ENCODE measurements at regions not wholly inside any gene's neighbourhood (a gene's known extent, or its start where the extent isn't known, plus 50 kb on each side); places are given as distances from the start of the nearest gene placed in this dataset.
A peak's percentile ranks its signal among the peaks of the same experiment; 100 is the strongest.

GRCh38 chr9:78131969-78132700, 100.5 kb upstream of the GNAQ start:
- Histone ChIP-seq H2BK15ac (ENCODE audit: low read depth, low read length) (no peak overlapping the region), H3K56ac (ENCODE audit: extremely low read depth, insufficient read depth, low read length) (no peak overlapping the region), H4K91ac (ENCODE audit: insufficient read depth, low read depth, low read length) (no peak overlapping the region), H3K4me1 (ENCODE audit: control insufficient read depth, insufficient read depth, low read length) (no peaks in the 10 kb centered on the region), H4K8ac (ENCODE audit: low read depth in 2 of 2, low read length in 2 of 2) (peak overlapping the region in 1 of 2 experiments; percentile 45; a peak in 1 of 4 replicates), H4K5ac (ENCODE audit: low read depth, low read length) (no peak overlapping the region), H4K20me1 (ENCODE audit: insufficient read depth, low read length) (no peaks in the 10 kb centered on the region), H2AK9ac (replicated peaks; ENCODE audit: low read depth, low read length, poor library complexity) (no peak overlapping the region), H2BK5ac (ENCODE audit: low read depth, low read length, poor library complexity, severe bottlenecking) (no peak overlapping the region), H3K79me1 (ENCODE audit: low read depth in 1 of 2, low read length in 2 of 2) (no peaks in the 10 kb centered on the region), H3K9me1 (ENCODE audit: insufficient read depth, low read length) (no peaks in the 10 kb centered on the region), H2BK120ac (ENCODE audit: low read depth, low read length) (no peak overlapping the region), H3K4ac (ENCODE audit: low read depth, low read length) (no peak overlapping the region), H3K14ac (replicated peaks; ENCODE audit: low read depth, low read length) (no peak overlapping the region), H3K36me3 (ENCODE audit: control insufficient read depth, insufficient read depth, low read length) (no peaks in the 10 kb centered on the region), H2BK20ac (ENCODE audit: low read depth, low read length) (no peak overlapping the region), H2AK5ac (ENCODE audit: low read depth, low read length) (no peak overlapping the region), H3K9ac (ENCODE audit: low read depth, low read length) (no peak overlapping the region), H3K18ac (ENCODE audit: low read depth, low read length) (no peak overlapping the region), H3K9me3 (ENCODE audit: control insufficient read depth, insufficient read depth, low read length) (no peaks in the 10 kb centered on the region), H2AFZ (replicated peaks; ENCODE audit: low read length, poor library complexity) (no peak overlapping the region), H3K27ac (ENCODE audit: insufficient read depth, low read length) (no peak overlapping the region), H3K27me3 (ENCODE audit: control insufficient read depth, insufficient read depth, low read length) (peaks cover 1% of the 10 kb centered on the region), H3K23ac (ENCODE audit: low read depth, low read length) (no peak overlapping the region), H3K4me3 (ENCODE audit: insufficient read depth, low read depth, low read length) (peak overlapping the region; percentile 24; the same call in 1 of the 2 replicates), H3K4me2 (ENCODE audit: low read depth, low read length) (peak overlapping the region; percentile 85)
- WGBS, 2 experiments (ENCODE audit: extremely low coverage in 2 of 2, insufficient read length in 1 of 2) = no CpG with 5 or more reads among the region's 2 CpGs
- no peak for TF ChIP-seq USF2 (IDR thresholded peaks at IDR 0.05; ENCODE audit: low read depth, low read length)
- no peak for TF ChIP-seq RAD21 (IDR thresholded peaks at IDR 0.05; ENCODE audit: low read length)
- TF ChIP-seq SMC3 (IDR thresholded peaks at IDR 0.05; ENCODE audit: low read depth, low read length) = no peak
- no peak for TF ChIP-seq BHLHE40 (IDR thresholded peaks at IDR 0.05; ENCODE audit: low read depth, low read length)
- TF ChIP-seq POLR2A (IDR thresholded peaks at IDR 0.05; ENCODE audit: low read depth, low read length) = no peak
- no peak for TF ChIP-seq RFX5 (IDR thresholded peaks at IDR 0.05; ENCODE audit: low read depth, low read length)
- TF ChIP-seq, protein P1, sequence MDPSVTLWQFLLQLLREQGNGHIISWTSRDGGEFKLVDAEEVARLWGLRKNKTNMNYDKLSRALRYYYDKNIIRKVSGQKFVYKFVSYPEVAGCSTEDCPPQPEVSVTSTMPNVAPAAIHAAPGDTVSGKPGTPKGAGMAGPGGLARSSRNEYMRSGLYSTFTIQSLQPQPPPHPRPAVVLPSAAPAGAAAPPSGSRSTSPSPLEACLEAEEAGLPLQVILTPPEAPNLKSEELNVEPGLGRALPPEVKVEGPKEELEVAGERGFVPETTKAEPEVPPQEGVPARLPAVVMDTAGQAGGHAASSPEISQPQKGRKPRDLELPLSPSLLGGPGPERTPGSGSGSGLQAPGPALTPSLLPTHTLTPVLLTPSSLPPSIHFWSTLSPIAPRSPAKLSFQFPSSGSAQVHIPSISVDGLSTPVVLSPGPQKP (IDR thresholded peaks at IDR 0.05; ENCODE audit: borderline replicate concordance, low read depth, low read length) = no peak
- no peak for TF ChIP-seq CHD1 (IDR thresholded peaks at IDR 0.05; ENCODE audit: low read depth, low read length)
- TF ChIP-seq CEBPB (IDR thresholded peaks at IDR 0.05; ENCODE audit: low read depth, low read length) = no peak
- TF ChIP-seq RCOR1 (IDR thresholded peaks at IDR 0.05; ENCODE audit: insufficient replicate concordance, low read length) = no peak
- no peak for TF ChIP-seq MAZ (IDR thresholded peaks at IDR 0.05; ENCODE audit: borderline replicate concordance, low read depth, low read length)
- TF ChIP-seq NFE2L2 (IDR thresholded peaks at IDR 0.05; ENCODE audit: low read depth, low read length) = no peak
- no peak for TF ChIP-seq MAFK (IDR thresholded peaks at IDR 0.05; ENCODE audit: low read depth, low read length)
- TF ChIP-seq CTCF (conservative IDR thresholded peaks at IDR 0.05; ENCODE audit: low read depth, low read length) = no peak
- TF ChIP-seq MXI1 (IDR thresholded peaks at IDR 0.05; ENCODE audit: borderline replicate concordance, low read depth, low read length) = no peak
- TF ChIP-seq FOS (IDR thresholded peaks at IDR 0.05; ENCODE audit: low read depth, low read length) = no peak
- no TSS peak for BruUV-seq (replicated peaks)
- dilution Hi-C loops (cut with HindIII; ENCODE audit: low sequenced_read_pairs, unreplicated experiment) (no loop called here), intact Hi-C loops (cut with micrococcal nuclease) (no loop called here), in situ Hi-C loops (cut with MboI; ENCODE audit: low sequenced_read_pairs) (no loop called here)
- DNase-seq (no peak), ATAC-seq (ENCODE audit: low read depth) (peak; percentile 56)
- CTCF ChIA-PET = no interaction called here
- POLR2A ChIA-PET (ENCODE audit: unreplicated experiment) = interaction anchor here (0.6 kb wide), 2 partner anchors 13 to 96 kb away, joined by 3 to 4 read pairs; no protein-coding TSS in a partner anchor

Data from IMR-90 (cell line).